Skeletal muscle satellite cell (primary cell): ENCODE measurements at regions not wholly inside any gene's neighbourhood (a gene's known extent, or its start where the extent isn't known, plus 50 kb on each side); places are given as distances from the start of the nearest gene placed in this dataset.

Experiments
- H3K27me3 ChIP-seq: 2 replicates; pipeline ENCODE4 v1.7.0; 2013; ENCODE audit warnings: low read length; ENCODE audit not compliant: control insufficient read depth, insufficient read depth
- H3K36me3 ChIP-seq: 2 replicates; pipeline ENCODE4 v1.7.0; 2013; ENCODE audit warnings: mild to moderate bottlenecking, control low read depth, low read length; ENCODE audit not compliant: insufficient read depth
- H3K4me1 ChIP-seq: 2 replicates; pipeline ENCODE4 v1.7.0; 2013; ENCODE audit warnings: low read length; ENCODE audit not compliant: control insufficient read depth, insufficient read depth
- H3K4me2 ChIP-seq: 2 replicates; pipeline ENCODE4 v1.7.0; 2013; ENCODE audit warnings: mild to moderate bottlenecking, low read length
- H3K4me3 ChIP-seq: 2 replicates; pipeline ENCODE4 v1.7.0; 2013; ENCODE audit warnings: low read length
- H3K9ac ChIP-seq: 2 replicates; pipeline ENCODE4 v1.7.0; 2013; ENCODE audit warnings: mild to moderate bottlenecking, low read depth, low read length, moderate library complexity
- H3K9me3 ChIP-seq: replicated peaks from 2 replicates; pipeline ENCODE4 v1.7.0; 2013; ENCODE audit warnings: mild to moderate bottlenecking, control low read depth, low read length

DNA sequence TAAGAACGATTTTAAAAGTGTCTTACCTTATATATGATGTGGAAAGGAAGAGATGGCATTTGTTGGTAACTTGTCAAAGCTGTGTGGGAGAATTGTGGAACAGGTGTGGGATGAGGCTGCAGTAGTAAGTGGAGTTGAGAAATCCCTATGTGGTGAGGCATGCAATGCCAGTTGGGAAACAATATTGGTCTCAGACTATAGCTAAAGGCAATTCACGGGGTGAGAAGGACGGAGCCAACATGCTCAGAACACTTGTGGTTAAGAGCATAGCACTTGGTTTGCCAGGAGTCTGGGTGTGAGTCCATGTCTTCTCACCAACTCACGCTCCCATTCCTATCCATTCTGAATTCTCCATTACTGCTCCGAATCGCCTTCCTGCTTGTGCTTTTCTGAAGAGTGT, 615.6 kb upstream of the ADAMTS9 start:
- H3K4me3 ChIP-seq: no peak overlapping the region
- no peaks in the 10 kb centered on the region for H3K27me3 ChIP-seq
- no peak overlapping the region for H3K9ac ChIP-seq
- no peaks in the 10 kb centered on the region for H3K36me3 ChIP-seq
- H3K9me3 ChIP-seq: no peaks in the 10 kb centered on the region
- no peak overlapping the region for H3K4me2 ChIP-seq
- H3K4me1 ChIP-seq: no peaks in the 10 kb centered on the region

DNA sequence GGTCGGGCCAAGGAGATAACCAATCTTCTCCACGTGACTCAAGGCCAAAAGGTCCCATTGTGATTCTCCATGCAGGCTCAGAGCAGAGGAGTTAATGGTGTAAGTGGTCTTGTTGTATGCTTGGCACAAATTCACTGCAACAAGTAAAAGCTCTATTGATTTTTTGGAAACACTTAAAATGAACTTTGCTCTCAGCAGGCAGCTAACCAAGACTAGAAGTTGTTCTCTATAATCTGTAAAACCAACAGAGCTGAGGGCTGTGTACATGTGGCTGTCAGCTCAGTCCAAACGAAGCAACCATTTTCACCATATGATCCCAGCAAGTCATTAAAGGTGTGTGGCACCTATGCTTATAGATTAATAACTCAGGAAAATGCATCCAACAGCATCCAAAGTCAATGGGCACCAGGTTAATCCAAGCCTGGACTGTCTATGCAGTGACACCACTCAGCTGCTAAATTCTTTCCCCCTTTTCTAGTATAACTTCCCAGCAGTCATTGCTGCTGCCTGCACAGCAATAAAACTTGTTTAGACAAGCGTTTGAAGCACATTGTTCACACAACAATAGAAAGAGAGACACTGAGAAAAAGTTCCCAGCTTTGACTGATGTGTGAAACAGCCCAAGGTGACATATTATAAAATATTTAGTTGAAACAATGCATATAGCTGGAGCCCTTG, 603.8 kb upstream of the ADAMTS9 start:
- Histone ChIP-seq H3K9ac (no peak overlapping the region), H3K36me3 (no peaks in the 10 kb centered on the region), H3K4me2 (no peak overlapping the region), H3K4me1 (no peaks in the 10 kb centered on the region), H3K27me3 (peaks cover 7% of the 10 kb centered on the region), H3K9me3 (no peaks in the 10 kb centered on the region), H3K4me3 (no peak overlapping the region)

GRCh38 chr3:65288776-65289175, 601.0 kb upstream of the ADAMTS9 start:
- Histone ChIP-seq H3K4me1 (no peaks in the 10 kb centered on the region), H3K36me3 (no peaks in the 10 kb centered on the region), H3K27me3 (peaks cover 5% of the 10 kb centered on the region), H3K9ac (no peak overlapping the region), H3K4me2 (no peak overlapping the region), H3K9me3 (no peaks in the 10 kb centered on the region), H3K4me3 (no peak overlapping the region)

GRCh38 chr3:65285956-65286355, 598.2 kb upstream of the ADAMTS9 start:
- Histone ChIP-seq H3K4me1 (no peaks in the 10 kb centered on the region), H3K4me2 (no peak overlapping the region), H3K9me3 (no peaks in the 10 kb centered on the region), H3K27me3 (peaks cover 3% of the 10 kb centered on the region), H3K9ac (no peak overlapping the region), H3K36me3 (no peaks in the 10 kb centered on the region), H3K4me3 (no peak overlapping the region)

GRCh38 chr3:65284961-65285360, 597.2 kb upstream of the ADAMTS9 start:
- H3K4me2 ChIP-seq: no peak overlapping the region

DNA sequence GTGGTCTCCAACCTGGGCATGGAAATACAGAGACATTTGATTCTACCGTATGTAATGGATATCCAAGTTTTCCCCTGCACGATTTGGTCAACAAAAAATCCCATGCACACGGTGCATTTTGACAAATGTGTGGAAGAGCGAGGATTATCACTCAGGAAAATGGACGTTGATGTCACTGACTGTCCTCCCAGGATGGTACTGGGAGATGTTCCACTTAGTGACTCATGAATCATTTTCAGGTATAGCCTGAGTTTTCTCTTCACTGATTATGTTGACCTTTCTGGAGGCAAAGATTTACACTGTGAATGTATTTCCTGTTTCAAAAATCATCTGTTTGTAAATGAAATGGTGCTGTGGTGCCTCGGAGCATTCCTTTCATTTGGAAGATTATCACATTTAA, 596.7 kb upstream of the ADAMTS9 start:
- Histone ChIP-seq H3K4me2 (no peak overlapping the region), H3K36me3 (no peaks in the 10 kb centered on the region), H3K4me1 (no peaks in the 10 kb centered on the region), H3K9ac (no peak overlapping the region), H3K9me3 (no peaks in the 10 kb centered on the region), H3K27me3 (peaks cover 3% of the 10 kb centered on the region), H3K4me3 (no peak overlapping the region)

More at GRCh38 chr3:65284961-65285360, 597.2 kb upstream of the ADAMTS9 start:
- no peaks in the 10 kb centered on the region for H3K9me3 ChIP-seq
- H3K9ac ChIP-seq: no peak overlapping the region
- no peaks in the 10 kb centered on the region for H3K36me3 ChIP-seq
- peaks cover 3% of the 10 kb centered on the region for H3K27me3 ChIP-seq
- H3K4me3 ChIP-seq: no peak overlapping the region
- no peaks in the 10 kb centered on the region for H3K4me1 ChIP-seq

- no peaks in the 10 kb centered on the region for H3K4me1 ChIP-seq
- no peaks in the 10 kb centered on the region for H3K9me3 ChIP-seq
- H3K4me2 ChIP-seq: no peak overlapping the region
- no peak overlapping the region for H3K9ac ChIP-seq
- H3K27me3 ChIP-seq: peaks cover 14% of the 10 kb centered on the region
- H3K4me3 ChIP-seq: no peak overlapping the region
- H3K36me3 ChIP-seq: no peaks in the 10 kb centered on the region
Observed at GRCh38 chr3:65279225-65279782, 591.5 kb upstream of the ADAMTS9 start.

GRCh38 chr3:65277798-65278197, 590.0 kb upstream of the ADAMTS9 start:
- Histone ChIP-seq H3K4me2 (no peak overlapping the region), H3K36me3 (no peaks in the 10 kb centered on the region), H3K9ac (no peak overlapping the region), H3K27me3 (peaks cover 16% of the 10 kb centered on the region), H3K9me3 (no peaks in the 10 kb centered on the region), H3K4me3 (no peak overlapping the region), H3K4me1 (no peaks in the 10 kb centered on the region)

GRCh38 chr3:65276551-65276950, 588.8 kb upstream of the ADAMTS9 start:
- Histone ChIP-seq H3K4me1 (no peaks in the 10 kb centered on the region), H3K27me3 (peaks cover 15% of the 10 kb centered on the region), H3K9ac (no peak overlapping the region), H3K4me3 (no peak overlapping the region), H3K9me3 (no peaks in the 10 kb centered on the region), H3K4me2 (no peak overlapping the region), H3K36me3 (no peaks in the 10 kb centered on the region)

GRCh38 chr3:65268426-65268825, 580.6 kb upstream of the ADAMTS9 start:
- H3K36me3 ChIP-seq: no peaks in the 10 kb centered on the region
- peaks cover 5% of the 10 kb centered on the region for H3K27me3 ChIP-seq
- no peaks in the 10 kb centered on the region for H3K9me3 ChIP-seq
- no peak overlapping the region for H3K4me3 ChIP-seq
- no peak overlapping the region for H3K4me2 ChIP-seq
- H3K9ac ChIP-seq: no peak overlapping the region
- H3K4me1 ChIP-seq: peaks cover 2% of the 10 kb centered on the region

- Histone ChIP-seq H3K9ac (no peak overlapping the region), H3K36me3 (no peaks in the 10 kb centered on the region)
Observed at GRCh38 chr3:65265942-65266590, 578.3 kb upstream of the ADAMTS9 start.

DNA sequence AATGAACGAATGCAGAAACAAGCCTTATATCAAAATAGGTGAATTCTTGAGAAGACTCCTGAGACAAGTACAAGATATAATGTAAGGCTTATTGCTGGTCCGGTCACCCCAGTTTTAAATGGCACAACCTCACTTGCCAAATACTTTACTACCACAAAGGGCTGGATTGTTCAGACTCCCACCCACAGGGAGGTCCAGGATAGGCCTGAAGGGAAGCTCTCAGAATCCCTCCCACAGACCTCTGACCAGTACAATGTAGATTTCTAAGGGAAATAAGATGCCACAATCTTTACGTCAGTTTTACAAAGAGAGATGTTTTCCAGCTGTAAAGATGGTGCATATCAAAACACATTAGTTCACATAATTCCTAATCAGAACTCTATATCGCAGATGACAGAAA, 577.7 kb upstream of the ADAMTS9 start:
- no peak overlapping the region for H3K4me3 ChIP-seq
- H3K4me2 ChIP-seq: no peak overlapping the region
- H3K4me1 ChIP-seq: peaks cover 2% of the 10 kb centered on the region
- no peak overlapping the region for H3K9ac ChIP-seq
- no peaks in the 10 kb centered on the region for H3K36me3 ChIP-seq
- H3K27me3 ChIP-seq: no peaks in the 10 kb centered on the region
- H3K9me3 ChIP-seq: no peaks in the 10 kb centered on the region

More at GRCh38 chr3:65265942-65266590, 578.3 kb upstream of the ADAMTS9 start:
- Histone ChIP-seq H3K4me2 (no peak overlapping the region), H3K4me3 (no peak overlapping the region), H3K4me1 (peaks cover 2% of the 10 kb centered on the region), H3K27me3 (no peaks in the 10 kb centered on the region), H3K9me3 (no peaks in the 10 kb centered on the region)
